Liver (tissue), 7 donors: ENCODE measurements at regions not wholly inside any gene's neighbourhood (a gene's known extent, or its start where the extent isn't known, plus 50 kb on each side); places are given as distances from the start of the nearest gene placed in this dataset.

Experiments used
- DNase-seq: peaks from one replicate; pipeline ENCODE4 v3.0.0-alpha.2; 2017; ENCODE audit warnings: low spot score
- H3K27ac ChIP-seq, 2 donors: one replicate each; pipeline ENCODE4 v1.7.0; 2013; ENCODE audit warnings: inconsistent platforms in 2 of 2, low read length in 2 of 2, control low read depth in 1 of 2, low read depth in 1 of 2, mild to moderate bottlenecking in 1 of 2
- H3K27me3 ChIP-seq, 4 donors: one replicate each; pipeline versions ENCODE4 v1.6.1 to v1.7.0; 2013; ENCODE audit warnings: low read length in 3 of 4, inconsistent platforms in 1 of 4, mild to moderate bottlenecking in 1 of 4, moderate library complexity in 1 of 4; ENCODE audit not compliant: control insufficient read depth in 4 of 4, insufficient read depth in 4 of 4
- H3K36me3 ChIP-seq, 4 donors: one replicate each; pipeline versions ENCODE4 v1.6.1 to v1.7.0; 2013; ENCODE audit warnings: low read length in 3 of 4, mild to moderate bottlenecking in 3 of 4, low read depth in 1 of 4, moderate library complexity in 1 of 4; ENCODE audit not compliant: control insufficient read depth in 4 of 4, insufficient read depth in 3 of 4
- H3K4me1 ChIP-seq, 4 donors: one replicate each; pipeline versions ENCODE4 v1.6.1 to v1.7.0; 2013; ENCODE audit warnings: low read length in 3 of 4, mild to moderate bottlenecking in 3 of 4, moderate library complexity in 1 of 4; ENCODE audit not compliant: control insufficient read depth in 4 of 4, insufficient read depth in 4 of 4
- H3K4me3 ChIP-seq, 3 donors: one replicate each; pipeline versions ENCODE4 v1.6.1 to v1.7.0; 2013; ENCODE audit warnings: low read length in 3 of 3, control low read depth in 1 of 3, low read depth in 1 of 3, mild to moderate bottlenecking in 1 of 3
- H3K9ac ChIP-seq, 2 donors: one replicate each; pipeline ENCODE4 v1.7.0; 2013; ENCODE audit warnings: low read length in 2 of 2, mild to moderate bottlenecking in 2 of 2, moderate library complexity in 2 of 2, control low read depth in 1 of 2, low read depth in 1 of 2
- H3K9me3 ChIP-seq, 4 donors: one replicate each; pipeline versions ENCODE4 v1.6.1 to v1.7.0; 2013; ENCODE audit warnings: low read length in 3 of 4; ENCODE audit not compliant: control insufficient read depth in 4 of 4
- EGR1 ChIP-seq, 2 donors: IDR thresholded peaks; 2 replicates each; pipeline ENCODE4 v1.6.1; 2016 to 2018; ENCODE audit warnings: antibody characterized with exemption in 2 of 2, low read depth in 2 of 2
- FOXA1 ChIP-seq: IDR thresholded peaks from 2 replicates; pipeline ENCODE4 v1.6.1; 2016; ENCODE audit warnings: antibody characterized with exemption
- FOXA2 ChIP-seq: IDR thresholded peaks from 2 replicates; pipeline ENCODE4 v1.6.1; 2016; ENCODE audit warnings: antibody characterized with exemption
- GABPA ChIP-seq, 2 donors: IDR thresholded peaks in 1 of 2; conservative IDR thresholded peaks in 1 of 2; 2 replicates each; pipeline ENCODE4 v1.6.1; 2016; ENCODE audit warnings: antibody characterized with exemption in 2 of 2, mild to moderate bottlenecking in 1 of 2, moderate library complexity in 1 of 2
- HNF4A ChIP-seq, 2 donors: conservative IDR thresholded peaks; 2 replicates each; pipeline ENCODE4 v1.6.1; 2016; ENCODE audit warnings: antibody characterized with exemption in 2 of 2, mild to moderate bottlenecking in 2 of 2
- HNF4G ChIP-seq: IDR thresholded peaks from 2 replicates; pipeline ENCODE4 v1.6.1; 2016; ENCODE audit warnings: antibody characterized with exemption
- JUND ChIP-seq, 2 donors: IDR thresholded peaks; 2 replicates each; pipeline ENCODE4 v1.6.1; 2016; ENCODE audit warnings: antibody characterized with exemption in 2 of 2
- MAX ChIP-seq: IDR thresholded peaks from 2 replicates; pipeline ENCODE4 v1.6.1; 2016; ENCODE audit warnings: antibody characterized with exemption
- NR2F2 ChIP-seq: IDR thresholded peaks from 2 replicates; pipeline ENCODE4 v1.6.1; 2016; ENCODE audit warnings: antibody characterized with exemption
- RAD21 ChIP-seq, 2 donors: IDR thresholded peaks; 2 replicates each; pipeline ENCODE4 v1.6.1; 2016; ENCODE audit warnings: antibody characterized with exemption in 2 of 2, mild to moderate bottlenecking in 2 of 2
- REST ChIP-seq: IDR thresholded peaks from 2 replicates; pipeline ENCODE4 v1.6.1; 2016; ENCODE audit warnings: antibody characterized with exemption, mild to moderate bottlenecking
- RXRA ChIP-seq, 2 donors: IDR thresholded peaks; 2 replicates each; pipeline ENCODE4 v1.6.1; 2017 to 2018; ENCODE audit warnings: antibody characterized with exemption in 2 of 2, mild to moderate bottlenecking in 1 of 2
- SP1 ChIP-seq: IDR thresholded peaks from 2 replicates; pipeline ENCODE4 v1.6.1; 2018; ENCODE audit warnings: antibody characterized with exemption, mild to moderate bottlenecking
- TAF1 ChIP-seq: conservative IDR thresholded peaks from 2 replicates; pipeline ENCODE4 v1.6.1; 2016; ENCODE audit warnings: antibody characterized with exemption, mild to moderate bottlenecking
- YY1 ChIP-seq: IDR thresholded peaks from 2 replicates; pipeline ENCODE4 v1.6.1; 2016; ENCODE audit warnings: antibody characterized with exemption, mild to moderate bottlenecking
- ZBTB33 ChIP-seq: IDR thresholded peaks from 2 replicates; pipeline ENCODE4 v1.6.1; 2016; ENCODE audit warnings: antibody characterized with exemption
- WGBS: extraction: QIAGEN DNeasy Blood & Tissue Kit; methylation state at CpG from one replicate; pipeline ENCODE4 v1.1.7; 2013; 5-methylcytosine and 5-hydroxymethylcytosine counted together
- TF ChIP-seq, protein P1 (sequence below): IDR thresholded peaks from 2 replicates; pipeline ENCODE4 v1.6.1; 2016; ENCODE audit warnings: antibody characterized with exemption
- donor health status: healthy.
- donor health status: healthy.
- donor health status: healthy.
- donor health status: healthy.

GRCh38 chr3:159185443-159186050 is 383.7 kb downstream of the MFSD1 start (continued):
- TF ChIP-seq YY1 (no peak), SP1 (no peak), TAF1 (no peak), NR2F2 (no peak), RXRA (IDR thresholded peaks at IDR 0.05) (no peak), ZBTB33 (no peak), FOXA2 (no peak), HNF4A (conservative IDR thresholded peaks at IDR 0.05) (no peak), FOXA1 (no peak), GABPA (IDR thresholded peaks at IDR 0.05 in 1 of 2, conservative IDR thresholded peaks at IDR 0.05 in 1 of 2) (no peak)

DNA sequence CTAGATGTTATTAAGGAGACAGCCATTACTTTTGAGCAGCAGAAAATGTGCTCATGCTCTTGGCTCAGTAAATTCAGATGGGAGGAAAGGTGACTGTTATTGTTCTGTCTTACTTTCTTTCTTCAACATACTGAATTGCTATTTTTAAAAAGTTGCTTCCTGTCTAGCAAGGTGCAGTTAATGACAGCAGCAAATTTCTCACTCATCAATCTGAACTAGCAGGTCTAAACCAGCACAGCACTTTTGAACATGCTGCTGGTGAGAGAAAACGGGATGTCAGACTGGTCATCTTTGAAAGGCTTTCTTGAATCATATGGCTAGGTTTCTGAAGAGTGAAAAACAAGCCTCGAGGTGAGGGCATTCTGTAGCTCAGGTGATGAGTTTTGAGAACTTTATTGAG is 384.7 kb downstream of the MFSD1 start:
- Histone ChIP-seq H3K27ac (peak overlapping the region in 1 of 2 donors; percentile 94), H3K4me1 (peaks cover 0 to 44% (median 28%) of the 10 kb centered on the region in 4 donors), H3K36me3 (no peaks in the 10 kb centered on the region), H3K4me3 (no peak overlapping the region), H3K9ac (no peak overlapping the region), H3K9me3 (no peaks in the 10 kb centered on the region), H3K27me3 (no peaks in the 10 kb centered on the region)
- WGBS, result 59% methylated on average over 2 of the region's 2 CpGs
- DNase-seq, result no peak
- TF ChIP-seq, protein P1, sequence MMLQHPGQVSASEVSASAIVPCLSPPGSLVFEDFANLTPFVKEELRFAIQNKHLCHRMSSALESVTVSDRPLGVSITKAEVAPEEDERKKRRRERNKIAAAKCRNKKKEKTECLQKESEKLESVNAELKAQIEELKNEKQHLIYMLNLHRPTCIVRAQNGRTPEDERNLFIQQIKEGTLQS, result no peak
- no peak for TF ChIP-seq REST
- TF ChIP-seq HNF4G, result no peak
- no peak for TF ChIP-seq EGR1 (IDR thresholded peaks at IDR 0.05; ENCODE audit: low read depth in 2 of 2)

GRCh38 chr3:159187232-159187631 is 385.4 kb downstream of the MFSD1 start:
- 29% methylated on average over 10 of the region's 10 CpGs for WGBS
- H3K9ac ChIP-seq, result no peak overlapping the region
- H3K36me3 ChIP-seq, result no peaks in the 10 kb centered on the region
- DNase-seq, result no peak
- H3K9me3 ChIP-seq, result no peaks in the 10 kb centered on the region
- H3K4me1 ChIP-seq, result peaks cover 0 to 39% (median 24%) of the 10 kb centered on the region in 4 donors
- H3K27me3 ChIP-seq, result no peaks in the 10 kb centered on the region
- H3K4me3 ChIP-seq, result peak overlapping the region; percentile 32 to 72 (median 65)
- peak overlapping the region; percentile 69 to 94 for H3K27ac ChIP-seq
- TF ChIP-seq HNF4A (conservative IDR thresholded peaks at IDR 0.05) (peak; percentile 92 to 96), TAF1 (no peak), RXRA (IDR thresholded peaks at IDR 0.05) (peak; percentile 92 to 95), RAD21 (IDR thresholded peaks at IDR 0.05) (peak in 1 of 2 donors; percentile 41), REST (peak; percentile 38), HNF4G (peak; percentile 84), GABPA (IDR thresholded peaks at IDR 0.05 in 1 of 2, conservative IDR thresholded peaks at IDR 0.05 in 1 of 2) (no peak), FOXA1 (no peak), JUND (IDR thresholded peaks at IDR 0.05) (peak in 1 of 2 donors; percentile 61), FOXA2 (no peak), NR2F2 (peak; percentile 53), MAX (peak; percentile 74), EGR1 (IDR thresholded peaks at IDR 0.05; ENCODE audit: low read depth in 2 of 2) (no peak), SP1 (peak; percentile 80)
- TF ChIP-seq, protein P1, result no peak
